CD14-positive monocyte (primary cell): ENCODE measurements at regions not wholly inside any gene's neighbourhood (a gene's known extent, or its start where the extent isn't known, plus 50 kb on each side); places are given as distances from the start of the nearest gene placed in this dataset.

ENCODE experiments used
- DNase-seq, 3 donors: peaks; one replicate each; pipeline ENCODE4 v3.0.0-alpha.2; 2011 to 2022
- H2AFZ ChIP-seq: 2 replicates; pipeline ENCODE4 v1.6.0; 2012; ENCODE audit warnings: mild to moderate bottlenecking, low read depth, low read length, inconsistent platforms; ENCODE audit not compliant: insufficient read depth, poor library complexity, severe bottlenecking
- H3K27ac ChIP-seq, 2 donors: 1 replicate in 1 of 2; 2 replicates in 1 of 2; pipeline ENCODE4 v1.5.1; 2012 to 2013; ENCODE audit warnings: low read length in 2 of 2, control low read depth in 1 of 2, inconsistent platforms in 1 of 2, low read depth in 1 of 2, mild to moderate bottlenecking in 1 of 2
- H3K27me3 ChIP-seq, 2 donors: one replicate each; pipeline versions ENCODE4 v1.6.0 to v1.6.1; 2011 to 2013; ENCODE audit warnings: low read length in 2 of 2; ENCODE audit not compliant: control insufficient read depth in 2 of 2, insufficient read depth in 2 of 2
- H3K36me3 ChIP-seq, 2 donors: replicated peaks in 1 of 2; 1 replicate in 1 of 2; 2 replicates in 1 of 2; pipeline versions ENCODE4 v1.5.1 to v1.6.1; 2012 to 2013; ENCODE audit warnings: low read length in 2 of 2, control low read depth in 1 of 2, inconsistent platforms in 1 of 2, mild to moderate bottlenecking in 1 of 2; ENCODE audit not compliant: insufficient read depth in 2 of 2, control insufficient read depth in 1 of 2
- H3K4me1 ChIP-seq, 2 donors: 1 replicate in 1 of 2; 2 replicates in 1 of 2; pipeline versions ENCODE4 v1.5.1 to v1.6.1; 2012 to 2013; ENCODE audit warnings: low read length in 2 of 2, control low read depth in 1 of 2, inconsistent platforms in 1 of 2, mild to moderate bottlenecking in 1 of 2, moderate library complexity in 1 of 2; ENCODE audit not compliant: insufficient read depth in 2 of 2, control insufficient read depth in 1 of 2
- H3K4me2 ChIP-seq: replicated peaks from 2 replicates; pipeline ENCODE3; 2012; ENCODE audit warnings: low read length, moderate library complexity, mild to moderate bottlenecking; ENCODE audit not compliant: poor library complexity, severe bottlenecking; ENCODE audit errors: extremely low read depth
- H3K4me3 ChIP-seq, 3 experiments: fragments of 200-600 bp in 1 of 3; sonication (generic) in 1 of 3; replicated peaks in 1 of 3; 1 replicate in 2 of 3; 2 replicates in 1 of 3; pipeline ENCODE4 v1.5.1; 2011 to 2013; ENCODE audit warnings: low read length in 3 of 3, mild to moderate bottlenecking in 3 of 3, control low read depth in 2 of 3, low read depth in 2 of 3, inconsistent platforms in 1 of 3, moderate library complexity in 1 of 3
- H3K79me2 ChIP-seq: 2 replicates; pipeline ENCODE4 v1.6.0; 2012; ENCODE audit warnings: mild to moderate bottlenecking, control low read depth, inconsistent platforms, low read length, moderate library complexity; ENCODE audit not compliant: insufficient read depth
- H3K9ac ChIP-seq: 2 replicates; pipeline ENCODE4 v1.6.0; 2017; ENCODE audit warnings: low read length, mild to moderate bottlenecking; ENCODE audit not compliant: insufficient read depth, poor library complexity, severe bottlenecking
- H3K9me3 ChIP-seq, 2 donors: replicated peaks in 1 of 2; 1 replicate in 1 of 2; 2 replicates in 1 of 2; pipeline versions ENCODE4 v1.5.1 to v1.6.1; 2012 to 2013; ENCODE audit warnings: low read length in 2 of 2, control low read depth in 1 of 2; ENCODE audit not compliant: control insufficient read depth in 1 of 2, insufficient read depth in 1 of 2
- H4K20me1 ChIP-seq: 2 replicates; pipeline ENCODE4 v1.6.0; 2012; ENCODE audit warnings: mild to moderate bottlenecking, low read length, control low read depth, moderate library complexity; ENCODE audit not compliant: insufficient read depth
- H3K27ac Mint-ChIP-seq, 7 donors: one replicate each; pipeline ENCODE4 v1.8.0; 2020; ENCODE audit warnings: mild to moderate bottlenecking in 7 of 7, mixed read lengths in 7 of 7, moderate library complexity in 6 of 7, inconsistent platforms in 2 of 7
- H3K27me3 Mint-ChIP-seq, 3 donors: one replicate each; pipeline ENCODE4 v1.8.0; 2021 to 2022; ENCODE audit warnings: low read depth in 3 of 3, mild to moderate bottlenecking in 3 of 3, mixed read lengths in 3 of 3, moderate library complexity in 3 of 3, inconsistent platforms in 1 of 3
- H3K36me3 Mint-ChIP-seq, 2 donors: one replicate each; pipeline ENCODE4 v1.8.0; 2020; ENCODE audit warnings: mixed read lengths in 2 of 2, inconsistent platforms in 1 of 2, mild to moderate bottlenecking in 1 of 2
- H3K4me1 Mint-ChIP-seq: one replicate; pipeline ENCODE4 v1.8.0; 2020; ENCODE audit warnings: mild to moderate bottlenecking, mixed read lengths
- H3K4me3 Mint-ChIP-seq, 2 donors: one replicate each; pipeline ENCODE4 v1.8.0; 2020; ENCODE audit warnings: mild to moderate bottlenecking in 2 of 2, mixed read lengths in 2 of 2, moderate library complexity in 1 of 2
- H3K9me3 Mint-ChIP-seq, 7 donors: one replicate each; pipeline ENCODE4 v1.8.0; 2020 to 2022; ENCODE audit warnings: mixed read lengths in 7 of 7, mild to moderate bottlenecking in 6 of 7, moderate library complexity in 6 of 7, inconsistent platforms in 2 of 7
- WGBS: methylation state at CpG from one replicate; pipeline ENCODE4 v1.1.5; 2013; ENCODE audit warnings: missing lambda C conversion rate; ENCODE audit not compliant: insufficient coverage; 5-methylcytosine and 5-hydroxymethylcytosine counted together
- intact Hi-C, 2 donors: fragments of 100-400 bp; cut with micrococcal nuclease; formaldehyde crosslinking; loops; one replicate each; pipeline versions ENCODE4 v1.15.0 to v1.15.1; 2023
- TF ChIP-seq, protein P1 (sequence below): fragments of 200-600 bp; IDR thresholded peaks from one replicate; pipeline ENCODE4 v1.8.0; 2022; ENCODE audit warnings: antibody characterized with exemption, mild to moderate bottlenecking

DNA sequence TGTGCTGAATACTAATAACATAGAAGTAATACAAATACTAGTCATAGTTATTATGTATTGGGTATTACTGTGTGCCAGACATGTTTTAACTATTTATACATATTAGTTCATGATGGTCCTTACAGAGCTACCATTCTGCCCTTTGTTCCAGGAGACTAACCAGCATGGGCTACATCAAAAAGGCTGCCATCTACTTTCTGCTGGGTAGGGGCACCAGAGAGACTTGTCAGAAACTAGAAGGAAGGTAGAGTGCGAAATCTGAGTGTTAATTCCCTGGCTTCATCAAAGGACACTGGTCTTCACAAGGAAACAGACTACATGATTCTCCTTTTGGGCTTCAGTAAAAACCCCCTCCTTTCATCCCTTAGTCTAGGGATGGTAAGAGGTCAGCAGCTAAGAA lies 347.8 kb downstream of the GBA3 start:
- H3K9me3 ChIP-seq, result peaks cover 0 to 7% of the 10 kb centered on the region in 2 donors
- TF ChIP-seq, protein P1, sequence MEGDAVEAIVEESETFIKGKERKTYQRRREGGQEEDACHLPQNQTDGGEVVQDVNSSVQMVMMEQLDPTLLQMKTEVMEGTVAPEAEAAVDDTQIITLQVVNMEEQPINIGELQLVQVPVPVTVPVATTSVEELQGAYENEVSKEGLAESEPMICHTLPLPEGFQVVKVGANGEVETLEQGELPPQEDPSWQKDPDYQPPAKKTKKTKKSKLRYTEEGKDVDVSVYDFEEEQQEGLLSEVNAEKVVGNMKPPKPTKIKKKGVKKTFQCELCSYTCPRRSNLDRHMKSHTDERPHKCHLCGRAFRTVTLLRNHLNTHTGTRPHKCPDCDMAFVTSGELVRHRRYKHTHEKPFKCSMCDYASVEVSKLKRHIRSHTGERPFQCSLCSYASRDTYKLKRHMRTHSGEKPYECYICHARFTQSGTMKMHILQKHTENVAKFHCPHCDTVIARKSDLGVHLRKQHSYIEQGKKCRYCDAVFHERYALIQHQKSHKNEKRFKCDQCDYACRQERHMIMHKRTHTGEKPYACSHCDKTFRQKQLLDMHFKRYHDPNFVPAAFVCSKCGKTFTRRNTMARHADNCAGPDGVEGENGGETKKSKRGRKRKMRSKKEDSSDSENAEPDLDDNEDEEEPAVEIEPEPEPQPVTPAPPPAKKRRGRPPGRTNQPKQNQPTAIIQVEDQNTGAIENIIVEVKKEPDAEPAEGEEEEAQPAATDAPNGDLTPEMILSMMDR, result no peak
- H3K27me3 ChIP-seq, result no peaks in the 10 kb centered on the region
- H4K20me1 ChIP-seq, result no peaks in the 10 kb centered on the region
- no peak overlapping the region for H2AFZ ChIP-seq
- no CpG with 5 or more reads among the region's 1 CpG for whole genome bisulfite sequencing
- no peaks in the 10 kb centered on the region for H3K79me2 ChIP-seq
- no peak overlapping the region for H3K27ac ChIP-seq
- H3K9me3 Mint-ChIP-seq, result peaks cover 0 to 13% (median 0%) of the 10 kb centered on the region in 7 donors
- H3K9ac ChIP-seq, result no peak overlapping the region
- H3K4me1 Mint-ChIP-seq, result no peaks in the 10 kb centered on the region
- no peak overlapping the region for H3K4me2 ChIP-seq
- H3K27ac Mint-ChIP-seq, result no peak overlapping the region
- H3K4me3 Mint-ChIP-seq, result no peak overlapping the region
- intact Hi-C loops, result no loop called here
- no peaks in the 10 kb centered on the region for H3K36me3 ChIP-seq
- H3K27me3 Mint-ChIP-seq, result peaks cover 0 to 3% (median 0%) of the 10 kb centered on the region in 3 donors
- no peak for DNase-seq
- H3K4me3 ChIP-seq, result no peak overlapping the region
- no peaks in the 10 kb centered on the region for H3K4me1 ChIP-seq
- H3K36me3 Mint-ChIP-seq, result no peaks in the 10 kb centered on the region

DNA sequence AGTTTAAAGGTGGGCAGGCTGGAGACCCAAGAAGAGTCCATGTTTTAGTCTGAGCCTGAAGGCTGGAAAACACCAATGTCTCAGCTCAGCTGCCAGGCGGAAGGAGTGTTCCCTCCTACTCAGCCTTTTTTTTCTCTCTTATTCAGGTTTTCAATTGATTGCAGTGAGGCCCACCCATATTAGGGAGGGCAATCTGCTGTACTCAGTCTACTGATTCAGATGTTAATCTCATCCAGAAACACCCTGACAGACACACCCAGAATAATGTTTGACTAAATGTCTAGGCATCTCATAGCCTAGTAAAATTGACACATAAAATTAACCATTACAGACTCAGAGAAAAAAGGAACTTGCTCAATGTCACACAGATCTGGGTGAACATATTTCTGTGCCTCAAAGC lies 347.1 kb downstream of the GBA3 start:
- Histone ChIP-seq H3K4me3 (no peak overlapping the region), H3K79me2 (no peaks in the 10 kb centered on the region), H3K27ac (no peak overlapping the region), H4K20me1 (no peaks in the 10 kb centered on the region), H2AFZ (no peak overlapping the region), H3K27me3 (no peaks in the 10 kb centered on the region), H3K9me3 (peaks cover 0 to 14% of the 10 kb centered on the region in 2 donors), H3K36me3 (no peaks in the 10 kb centered on the region), H3K4me1 (no peaks in the 10 kb centered on the region), H3K9ac (no peak overlapping the region), H3K4me2 (no peak overlapping the region)
- Mint-ChIP-seq H3K9me3 (peaks cover 0 to 14% (median 3%) of the 10 kb centered on the region in 7 donors), H3K27ac (no peak overlapping the region), H3K36me3 (no peaks in the 10 kb centered on the region), H3K4me1 (no peaks in the 10 kb centered on the region), H3K27me3 (peaks cover 0 to 3% (median 0%) of the 10 kb centered on the region in 3 donors), H3K4me3 (no peak overlapping the region)
- intact Hi-C loops, result no loop called here
- no CpG with 5 or more reads among the region's 1 CpG for WGBS
- TF ChIP-seq, protein P1, result no peak
- no peak for DNase-seq
